Fibroblast of lung (primary cell): ENCODE measurements at regions not wholly inside any gene's neighbourhood (a gene's known extent, or its start where the extent isn't known, plus 50 kb on each side); places are given as distances from the start of the nearest gene placed in this dataset.

Experiments
- EZH2 ChIP-seq: IDR thresholded peaks from 2 replicates; pipeline ENCODE4 v1.5.1; 2012; ENCODE audit warnings: low read length, control low read depth, mild to moderate bottlenecking; ENCODE audit errors: missing control alignments
- TF ChIP-seq, protein P1 (sequence below), 2 donors: IDR thresholded peaks in 1 of 2; conservative IDR thresholded peaks in 1 of 2; 1 replicate in 1 of 2; 2 replicates in 1 of 2; pipeline ENCODE4 v1.5.1; 2011 to 2012; ENCODE audit warnings: low read length in 2 of 2, control low read depth in 1 of 2, inconsistent platforms in 1 of 2, low read depth in 1 of 2, mild to moderate bottlenecking in 1 of 2

- TF ChIP-seq, protein P1, sequence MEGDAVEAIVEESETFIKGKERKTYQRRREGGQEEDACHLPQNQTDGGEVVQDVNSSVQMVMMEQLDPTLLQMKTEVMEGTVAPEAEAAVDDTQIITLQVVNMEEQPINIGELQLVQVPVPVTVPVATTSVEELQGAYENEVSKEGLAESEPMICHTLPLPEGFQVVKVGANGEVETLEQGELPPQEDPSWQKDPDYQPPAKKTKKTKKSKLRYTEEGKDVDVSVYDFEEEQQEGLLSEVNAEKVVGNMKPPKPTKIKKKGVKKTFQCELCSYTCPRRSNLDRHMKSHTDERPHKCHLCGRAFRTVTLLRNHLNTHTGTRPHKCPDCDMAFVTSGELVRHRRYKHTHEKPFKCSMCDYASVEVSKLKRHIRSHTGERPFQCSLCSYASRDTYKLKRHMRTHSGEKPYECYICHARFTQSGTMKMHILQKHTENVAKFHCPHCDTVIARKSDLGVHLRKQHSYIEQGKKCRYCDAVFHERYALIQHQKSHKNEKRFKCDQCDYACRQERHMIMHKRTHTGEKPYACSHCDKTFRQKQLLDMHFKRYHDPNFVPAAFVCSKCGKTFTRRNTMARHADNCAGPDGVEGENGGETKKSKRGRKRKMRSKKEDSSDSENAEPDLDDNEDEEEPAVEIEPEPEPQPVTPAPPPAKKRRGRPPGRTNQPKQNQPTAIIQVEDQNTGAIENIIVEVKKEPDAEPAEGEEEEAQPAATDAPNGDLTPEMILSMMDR (conservative IDR thresholded peaks at IDR 0.05 in 1 of 2, IDR thresholded peaks at IDR 0.05 in 1 of 2; ENCODE audit: low read depth in 1 of 2, low read length in 2 of 2) = no peak
- no peak for TF ChIP-seq EZH2
Observed at GRCh38 chr17:71769850-71770249, 351.0 kb upstream of the SOX9 start.
